Heart right ventricle (tissue), 16 donors: ENCODE measurements at regions not wholly inside any gene's neighbourhood (a gene's known extent, or its start where the extent isn't known, plus 50 kb on each side); places are given as distances from the start of the nearest gene placed in this dataset.

ENCODE experiments used
- ATAC-seq, 8 donors: fragments of 200-7000 bp; cut with Tn5 transposase; one replicate each; pipeline ENCODE4 v1.9.1; 2020; ENCODE audit warnings: mild to moderate bottlenecking in 8 of 8, moderate library complexity in 8 of 8, moderate number of reproducible peaks in 1 of 8
- DNase-seq, 2 donors: peaks; one replicate each; pipeline ENCODE4 v3.0.0-alpha.2; 2020
- H3K27ac ChIP-seq, 10 donors: fragments of 200-600 bp; sonication (generic) in 2 of 10; one replicate each; pipeline versions ENCODE4 v1.5.0 to v1.8.0; 2020 to 2022; ENCODE audit warnings: mild to moderate bottlenecking in 3 of 10
- H3K27me3 ChIP-seq, 7 donors: fragments of 200-600 bp; one replicate each; pipeline ENCODE4 v1.8.0; 2021 to 2022; ENCODE audit warnings: mild to moderate bottlenecking in 2 of 7
- H3K36me3 ChIP-seq, 9 donors: fragments of 200-600 bp; sonication (generic) in 1 of 9; one replicate each; pipeline versions ENCODE4 v1.5.0 to v1.8.0; 2020 to 2022; ENCODE audit warnings: mild to moderate bottlenecking in 2 of 9
- H3K4me1 ChIP-seq, 9 donors: fragments of 200-600 bp; sonication (generic) in 1 of 9; one replicate each; pipeline versions ENCODE4 v1.5.0 to v1.8.0; 2020 to 2022; ENCODE audit warnings: mild to moderate bottlenecking in 4 of 9
- H3K4me3 ChIP-seq, 10 donors: fragments of 200-600 bp; sonication (generic) in 2 of 10; one replicate each; pipeline versions ENCODE4 v1.5.0 to v1.8.0; 2020 to 2022; ENCODE audit warnings: mild to moderate bottlenecking in 7 of 10, moderate library complexity in 2 of 10
- H3K9me3 ChIP-seq, 11 donors: fragments of 200-600 bp in 10 of 11; sonication (generic) in 2 of 11; one replicate each; pipeline versions ENCODE4 v1.5.0 to v1.8.0; 2013 to 2022; ENCODE audit warnings: mild to moderate bottlenecking in 2 of 11, control low read depth in 1 of 11, moderate library complexity in 1 of 11
- WGBS, 2 donors: extraction: QIAGEN DNeasy Blood & Tissue Kit; methylation state at CpG; one replicate each; pipeline ENCODE4 v1.1.7; 2013; ENCODE audit warnings: inconsistent platforms in 1 of 2; 5-methylcytosine and 5-hydroxymethylcytosine counted together
- intact Hi-C, 10 donors: fragments of 100-400 bp; cut with DNase I; formaldehyde crosslinking; loops; one replicate each; pipeline versions ENCODE4 v1.11.1 to v1.14.2; 2022
- TF ChIP-seq, protein P1 (sequence below), 9 donors: fragments of 200-600 bp; sonication (generic) in 2 of 9; IDR thresholded peaks; one replicate each; pipeline versions ENCODE4 v1.5.0 to v1.8.0; 2021 to 2022; ENCODE audit warnings: antibody characterized with exemption in 9 of 9, mild to moderate bottlenecking in 5 of 9, moderate library complexity in 1 of 9
- donor health status: Arrhythmogenic right ventricular cardiomyopathy.
- donor health status: ischemic (EF 13 %, LVEDD 7.1; RV severe dilation, severe dysfunction).
- donor health status: healthy with polysubstance abuse.
- donor health status: DM: no; HTN: yes; CAD: no.
- donor health status: DM: no; HTN: no; CAD: no.
- donor health status: ischemic (EF 25% LVEDD 6.9; RV normal size, moderate dysfunction).
- donor health status: ischemic (EF 25% LVEDD 5.7; RV mildly dilated, moderate dysfunction).
- donor health status: healthy.
- donor health status: DM: yes; HTN: yes; CAD: no.
- donor health status: Ischemic cardiomyopathy.
- donor health status: ischemic (EF 35%, LVEDD 5.7; RV mildly dilated, moderate dysfunction).
- donor health status: nonischemic (EF 11% LVEDD 7.7; RV severe dilation, severe dysfunction).
- donor health status: DM: yes; HTN: yes; CAD: no.
- donor health status: PGD.
- donor health status: ischemic (EF 29% LVEDD 5.4; RV normal size, mild dysfunction).
- donor health status: nonischemic (EF 23%, LVEDD 6.1; RV moderate dilation, normal function).

DNA sequence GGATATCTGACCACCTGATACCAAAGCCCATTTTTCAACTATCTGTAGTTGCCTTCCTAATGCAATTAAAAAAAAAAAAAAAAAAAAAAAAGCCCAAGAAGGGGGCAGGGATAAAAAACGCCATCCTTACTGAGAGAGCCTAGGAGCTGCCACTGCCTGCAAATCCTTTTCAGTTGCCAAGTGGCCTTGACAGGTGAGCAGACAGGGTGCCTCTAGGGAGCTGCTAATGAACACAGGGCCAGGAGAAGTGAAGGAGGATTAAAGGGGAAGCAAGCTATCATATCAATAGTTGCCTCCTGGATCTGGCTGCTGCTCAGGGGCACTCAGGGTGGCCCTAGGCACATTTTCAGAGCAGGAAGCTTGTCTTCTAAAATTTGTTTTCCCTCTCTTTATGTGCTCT lies 547.4 kb downstream of the TLE1 start:
- DNase-seq (no peak), ATAC-seq (no peak)
- Histone ChIP-seq H3K9me3 (peaks cover 0 to 2% (median 0%) of the 10 kb centered on the region in 11 donors), H3K27ac (no peak overlapping the region), H3K36me3 (no peaks in the 10 kb centered on the region), H3K27me3 (no peaks in the 10 kb centered on the region), H3K4me1 (no peaks in the 10 kb centered on the region), H3K4me3 (no peak overlapping the region)
- 57 to 77% methylated on average over 1 of the region's 1 CpG for WGBS, 2 donors
- TF ChIP-seq, protein P1, sequence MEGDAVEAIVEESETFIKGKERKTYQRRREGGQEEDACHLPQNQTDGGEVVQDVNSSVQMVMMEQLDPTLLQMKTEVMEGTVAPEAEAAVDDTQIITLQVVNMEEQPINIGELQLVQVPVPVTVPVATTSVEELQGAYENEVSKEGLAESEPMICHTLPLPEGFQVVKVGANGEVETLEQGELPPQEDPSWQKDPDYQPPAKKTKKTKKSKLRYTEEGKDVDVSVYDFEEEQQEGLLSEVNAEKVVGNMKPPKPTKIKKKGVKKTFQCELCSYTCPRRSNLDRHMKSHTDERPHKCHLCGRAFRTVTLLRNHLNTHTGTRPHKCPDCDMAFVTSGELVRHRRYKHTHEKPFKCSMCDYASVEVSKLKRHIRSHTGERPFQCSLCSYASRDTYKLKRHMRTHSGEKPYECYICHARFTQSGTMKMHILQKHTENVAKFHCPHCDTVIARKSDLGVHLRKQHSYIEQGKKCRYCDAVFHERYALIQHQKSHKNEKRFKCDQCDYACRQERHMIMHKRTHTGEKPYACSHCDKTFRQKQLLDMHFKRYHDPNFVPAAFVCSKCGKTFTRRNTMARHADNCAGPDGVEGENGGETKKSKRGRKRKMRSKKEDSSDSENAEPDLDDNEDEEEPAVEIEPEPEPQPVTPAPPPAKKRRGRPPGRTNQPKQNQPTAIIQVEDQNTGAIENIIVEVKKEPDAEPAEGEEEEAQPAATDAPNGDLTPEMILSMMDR (IDR thresholded peaks at IDR 0.05) = no peak
- intact Hi-C loops = no loop called here

DNA sequence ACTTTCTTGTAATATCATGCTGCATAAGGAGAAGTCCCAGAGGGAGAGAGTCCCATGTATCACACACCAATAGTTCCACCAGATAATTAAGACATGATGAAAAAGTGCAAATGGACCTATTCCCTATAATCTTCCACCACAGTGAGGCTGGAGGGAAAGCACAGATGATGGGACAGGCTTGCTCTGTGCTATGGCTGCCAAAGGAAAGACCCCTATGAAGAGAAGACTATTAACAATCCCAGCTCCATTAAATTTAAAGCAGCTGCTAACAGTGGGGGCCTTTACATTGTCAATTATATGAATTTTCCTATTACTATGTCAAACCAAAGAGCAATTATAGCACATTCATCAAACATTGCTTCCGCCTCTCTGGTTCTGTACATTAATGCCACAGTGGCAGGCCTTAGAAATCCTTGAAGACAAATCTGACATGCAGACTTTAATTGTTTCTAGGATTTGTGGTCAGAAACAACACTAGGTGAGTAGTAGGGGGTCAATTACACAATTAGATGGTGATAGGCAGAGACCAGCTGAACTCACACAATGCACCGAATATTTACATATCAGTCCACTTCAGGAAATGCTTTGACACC lies 551.3 kb downstream of the TLE1 start:
- intact Hi-C loops = no loop called here
- Histone ChIP-seq H3K36me3 (no peaks in the 10 kb centered on the region), H3K4me1 (no peaks in the 10 kb centered on the region), H3K4me3 (no peak overlapping the region), H3K27ac (no peak overlapping the region), H3K27me3 (no peaks in the 10 kb centered on the region), H3K9me3 (no peaks in the 10 kb centered on the region)
- TF ChIP-seq, protein P1 (IDR thresholded peaks at IDR 0.05) = no peak
- ATAC-seq (no peak), DNase-seq (no peak)
- WGBS, 2 donors = 76 to 79% methylated on average over 2 of the region's 2 CpGs

DNA sequence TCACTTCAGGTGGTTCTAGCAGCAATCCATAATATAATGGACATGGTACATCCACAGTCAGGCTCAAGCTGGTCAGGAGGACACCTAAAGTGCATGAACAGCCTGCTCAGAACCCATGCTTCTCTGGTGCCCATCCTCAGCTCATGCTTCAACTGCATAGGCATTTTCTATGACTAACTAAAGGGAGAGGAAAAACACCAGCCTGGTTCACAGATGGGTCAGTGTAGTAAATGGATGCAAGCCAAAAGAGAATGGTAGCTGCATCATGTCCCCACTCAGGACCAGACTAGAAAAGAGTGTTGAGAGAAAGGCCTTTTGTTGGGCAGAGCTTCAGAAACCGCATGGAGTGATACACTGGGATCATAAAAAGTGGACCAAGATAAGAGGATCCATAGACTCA lies 556.6 kb downstream of the TLE1 start:
- no peaks in the 10 kb centered on the region for H3K4me1 ChIP-seq
- no peaks in the 10 kb centered on the region for H3K27me3 ChIP-seq
- DNase-seq = no peak
- intact Hi-C loops = no loop called here
- no peak overlapping the region for H3K27ac ChIP-seq
- TF ChIP-seq, protein P1 (IDR thresholded peaks at IDR 0.05) = no peak
- no peak for ATAC-seq
- H3K9me3 ChIP-seq = no peaks in the 10 kb centered on the region
- no peak overlapping the region for H3K4me3 ChIP-seq
- WGBS, 2 donors = 88 to 96% methylated on average over 1 of the region's 1 CpG
- H3K36me3 ChIP-seq = no peaks in the 10 kb centered on the region

DNA sequence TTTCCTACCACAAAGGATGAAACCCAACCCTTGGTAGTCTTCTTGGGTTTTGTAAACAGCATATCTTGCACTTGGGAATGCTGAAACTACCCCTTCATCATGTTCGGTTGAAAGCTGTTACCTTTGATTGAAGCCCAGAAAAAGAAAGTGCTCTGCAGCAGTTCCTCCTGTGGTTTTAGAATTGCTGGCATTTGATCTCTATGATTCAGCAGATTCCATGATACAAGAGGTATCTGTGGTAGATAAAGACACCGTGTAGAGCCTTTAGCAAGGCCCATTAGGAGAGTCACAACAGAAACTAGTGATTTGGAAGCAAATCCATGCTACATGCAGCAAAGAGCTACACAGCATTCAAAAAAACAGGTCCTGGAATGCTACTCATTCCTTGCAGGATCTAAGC lies 557.0 kb downstream of the TLE1 start:
- intact Hi-C loops = no loop called here
- H3K27me3 ChIP-seq = no peaks in the 10 kb centered on the region
- no peaks in the 10 kb centered on the region for H3K36me3 ChIP-seq
- TF ChIP-seq, protein P1 (IDR thresholded peaks at IDR 0.05) = no peak
- no peaks in the 10 kb centered on the region for H3K9me3 ChIP-seq
- H3K27ac ChIP-seq = no peak overlapping the region
- H3K4me1 ChIP-seq = no peaks in the 10 kb centered on the region
- 41 to 51% methylated on average over 2 of the region's 2 CpGs for WGBS, 2 donors
- no peak for ATAC-seq
- no peak for DNase-seq
- H3K4me3 ChIP-seq = no peak overlapping the region
